GM12878 (cell line): ENCODE measurements at regions not wholly inside any gene's neighbourhood (a gene's known extent, or its start where the extent isn't known, plus 50 kb on each side); places are given as distances from the start of the nearest gene placed in this dataset.

Experiments
- ATAC-seq: fragments of 200-7000 bp; cut with Tn5 transposase; 3 replicates; pipeline ENCODE4 v1.9.1; 2020; ENCODE audit warnings: mild to moderate bottlenecking, moderate library complexity
- BruUV-seq: library from RNA; stranded (reverse); fragments of 400-500 nt; replicated peaks from 2 replicates; lab custom pipeline; 2021; lab: Mats Ljungman, UMichigan
- CTCF ChIA-PET: fragments of 300-600 bp; sonication (Branson Sonifier 250); formaldehyde crosslinking; extraction: SDS; loops from one replicate; lab custom pipeline; 2021; ENCODE audit warnings: inconsistent platforms; lab: Yijun Ruan, JAX
- POLR2A ChIA-PET: fragments of 350-600 bp; formaldehyde crosslinking; extraction: SDS; loops from one replicate; lab custom pipeline; 2021; ENCODE audit warnings: inconsistent platforms; lab: Charles Lee
- RAD21 ChIA-PET: fragments of 300-600 bp; sonication (Branson Sonifier 250); formaldehyde crosslinking; loops from one replicate; lab custom pipeline; 2023; ENCODE audit warnings: antibody characterized with exemption; ENCODE audit not compliant: unreplicated experiment; lab: Charles Lee
- SMC1A ChIA-PET: fragments of 300-600 bp; sonication (Branson Sonifier 250); formaldehyde crosslinking; loops from one replicate; lab custom pipeline; 2023; ENCODE audit not compliant: unreplicated experiment, uncharacterized antibody; lab: Charles Lee
- DNase-seq: peaks from one replicate; pipeline ENCODE4 v3.0.0-alpha.2; 2011; ENCODE audit warnings: low read depth, low spot score
- FAIRE-seq: peaks from 3 replicates; lab custom pipeline; 2011; peaks lifted over from hg19 to GRCh38; lab: Jason Lieb, UNC
- H2AFZ ChIP-seq: 2 replicates; pipeline ENCODE4 v1.6.0; 2011; ENCODE audit warnings: low read depth, low read length, control low read depth; ENCODE audit not compliant: control insufficient read depth
- H3K27ac ChIP-seq: 2 replicates; pipeline ENCODE4 v1.5.1; 2011; ENCODE audit warnings: control low read depth; ENCODE audit not compliant: control insufficient read depth, insufficient read depth
- H3K27me3 ChIP-seq, 2 experiments: replicated peaks in 1 of 2; 2 replicates each; pipeline versions ENCODE4 v1.6.0 to v1.6.1; 2011; ENCODE audit warnings: low read length in 1 of 2; ENCODE audit not compliant: control insufficient read depth in 2 of 2, insufficient read depth in 2 of 2
- H3K36me3 ChIP-seq, 2 experiments: 2 replicates each; pipeline ENCODE4 v1.5.1; 2011; ENCODE audit warnings: low read length in 1 of 2; ENCODE audit not compliant: control insufficient read depth in 2 of 2, insufficient read depth in 2 of 2
- H3K4me1 ChIP-seq: 2 replicates; pipeline ENCODE4 v1.6.1; 2011; ENCODE audit warnings: mild to moderate bottlenecking, low read length, moderate library complexity, mixed read lengths; ENCODE audit not compliant: control insufficient read depth, insufficient read depth
- H3K4me2 ChIP-seq: 2 replicates; pipeline ENCODE4 v1.6.0; 2011; ENCODE audit warnings: control low read depth; ENCODE audit not compliant: control insufficient read depth, insufficient read depth
- H3K4me3 ChIP-seq: fragments of 200-600 bp; sonication (generic); 2 replicates; pipeline ENCODE4 v1.5.1; 2016
- H3K79me2 ChIP-seq: 2 replicates; pipeline ENCODE4 v1.6.0; 2011; ENCODE audit warnings: low read length; ENCODE audit not compliant: control insufficient read depth, insufficient read depth
- H3K9ac ChIP-seq: 2 replicates; pipeline ENCODE4 v1.8.0; 2011; ENCODE audit warnings: low read length, control low read depth, mixed read lengths; ENCODE audit not compliant: control insufficient read depth, insufficient read depth
- H3K9me3 ChIP-seq: replicated peaks from 3 replicates; pipeline ENCODE4 v1.5.1; 2011; ENCODE audit warnings: mild to moderate bottlenecking, low read length; ENCODE audit not compliant: control insufficient read depth, insufficient read depth
- H4K20me1 ChIP-seq: 2 replicates; pipeline ENCODE4 v1.6.0; 2011; ENCODE audit not compliant: control insufficient read depth, insufficient read depth
- BCL3 ChIP-seq: IDR thresholded peaks from 2 replicates; pipeline ENCODE4 v1.6.1; 2011; ENCODE audit warnings: borderline replicate concordance, low read depth, mild to moderate bottlenecking, moderate library complexity, low read length; ENCODE audit not compliant: insufficient read depth, poor library complexity, severe bottlenecking
- BHLHE40 ChIP-seq, 2 experiments: fragments of 450-650 bp in 1 of 2; IDR thresholded peaks; 2 replicates each; pipeline ENCODE4 v1.6.1; 2011 to 2017; ENCODE audit warnings: low read depth in 2 of 2, borderline replicate concordance in 1 of 2, improper control_type of control experiment in 1 of 2, low read length in 1 of 2, mild to moderate bottlenecking in 1 of 2
- CHD1 ChIP-seq: IDR thresholded peaks from 2 replicates; pipeline ENCODE4 v1.6.1; 2012; ENCODE audit warnings: low read depth, low read length, improper control_type of control experiment
- CUX1 ChIP-seq: IDR thresholded peaks from 2 replicates; pipeline ENCODE4 v1.6.1; 2012; ENCODE audit warnings: improper control_type of control experiment, low read depth, low read length; ENCODE audit not compliant: insufficient replicate concordance
- E2F4 ChIP-seq: IDR thresholded peaks from 2 replicates; pipeline ENCODE4 v1.6.1; 2012; ENCODE audit warnings: low read depth, low read length, improper control_type of control experiment
- ETV6 ChIP-seq, 2 experiments: fragments of 450-650 bp in 1 of 2; IDR thresholded peaks in 1 of 2; conservative IDR thresholded peaks in 1 of 2; 2 replicates each; pipeline ENCODE4 v1.6.1; 2014; ENCODE audit warnings: antibody characterized with exemption in 1 of 2, borderline replicate concordance in 1 of 2, low read depth in 1 of 2, mild to moderate bottlenecking in 1 of 2, moderate library complexity in 1 of 2
- PML ChIP-seq: IDR thresholded peaks from 2 replicates; pipeline ENCODE4 v1.6.1; 2012; ENCODE audit warnings: low read length, inconsistent platforms
- ZBTB33 ChIP-seq: fragments of 450-650 bp; IDR thresholded peaks from 2 replicates; pipeline ENCODE4 v1.6.1; 2017; ENCODE audit warnings: mild to moderate bottlenecking
- WGBS: methylation state at CpG from one replicate; pipeline ENCODE4 v1.1.6; 2016; ENCODE audit warnings: low lambda C conversion rate; ENCODE audit not compliant: insufficient replicate concordance, insufficient coverage; ENCODE audit errors: missing lambda C conversion rate; 5-methylcytosine and 5-hydroxymethylcytosine counted together
- in situ Hi-C: fragments of 300-500 bp; cut with MboI; formaldehyde crosslinking; loops from 9 replicates; pipeline ENCODE4 v1.14.3; 2018; ENCODE audit warnings: mixed read lengths
- intact Hi-C: fragments of 100-400 bp; cut with micrococcal nuclease; formaldehyde crosslinking; loops from one replicate; pipeline ENCODE4 v1.14.2; 2022; ENCODE audit not compliant: unreplicated experiment
- TF ChIP-seq, protein P1 (sequence below): fragments of 450-650 bp; IDR thresholded peaks from 2 replicates; pipeline ENCODE4 v1.6.1; 2017; ENCODE audit warnings: mild to moderate bottlenecking, low read depth, inconsistent platforms; ENCODE audit not compliant: poor library complexity, severe bottlenecking

DNA sequence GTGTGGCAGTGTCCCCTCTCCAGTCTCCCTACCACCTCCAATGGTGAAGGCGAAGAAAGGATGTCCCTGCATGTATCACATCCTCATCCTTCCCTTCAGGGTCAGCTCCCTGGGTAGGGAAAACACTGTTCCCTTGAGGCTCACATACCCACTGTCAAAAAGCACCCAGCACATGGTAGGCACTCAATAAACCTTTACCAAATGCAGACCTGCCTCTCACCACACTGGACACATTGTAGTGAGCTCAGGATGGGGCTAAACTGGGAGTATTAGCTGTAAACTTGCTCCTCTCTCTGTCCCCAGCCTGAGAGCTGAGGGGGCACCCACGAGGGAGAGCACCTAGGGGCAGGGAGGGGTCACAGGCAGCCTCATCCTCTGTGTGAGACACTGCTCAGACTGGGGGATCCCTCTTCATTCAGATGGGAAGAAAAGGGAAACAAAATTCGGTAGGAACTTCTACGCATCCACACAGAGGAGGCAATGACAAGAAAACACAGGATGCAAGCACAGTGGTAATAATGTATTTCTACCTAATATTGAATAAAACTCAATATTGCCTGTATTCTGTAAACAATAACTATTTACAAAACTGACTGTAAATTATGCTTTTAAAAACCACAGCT is 101.6 kb upstream of the TOP3B start:
- POLR2A ChIA-PET, result no interaction called here
- intact Hi-C loops, result no loop called here
- Histone ChIP-seq H3K4me3 (no peak overlapping the region), H3K79me2 (no peaks in the 10 kb centered on the region), H3K27ac (no peak overlapping the region), H4K20me1 (no peaks in the 10 kb centered on the region), H3K4me1 (no peaks in the 10 kb centered on the region), H2AFZ (no peak overlapping the region), H3K9ac (no peak overlapping the region), H3K4me2 (no peak overlapping the region), H3K36me3 (no peaks in the 10 kb centered on the region), H3K9me3 (no peaks in the 10 kb centered on the region), H3K27me3 (no peaks in the 10 kb centered on the region)
- FAIRE-seq (no peak), DNase-seq (no peak), ATAC-seq (no peak; the same call in 1 of the 3 replicates)
- in situ Hi-C loops, result loop anchor here (5.0 kb wide), 1 partner anchor 48 kb away; no protein-coding TSS in a partner anchor
- SMC1A ChIA-PET, result interaction anchor here (0.9 to 4.1 kb wide), 6 partner anchors 14 to 50 kb away, joined by 3 to 27 read pairs (median 5); no protein-coding TSS in a partner anchor
- BruUV-seq, result no TSS peak
- CTCF ChIA-PET, result interaction anchor here (0.6 to 1.7 kb wide), 7 partner anchors 12 to 47 kb away, joined by 3 to 12 read pairs (median 6); no protein-coding TSS in a partner anchor
- RAD21 ChIA-PET, result interaction anchor here (1.0 to 2.2 kb wide), 2 partner anchors 14 to 26 kb away, joined by 4 to 12 read pairs; no protein-coding TSS in a partner anchor
- WGBS, result 32% methylated on average over 4 of the region's 4 CpGs
- TF ChIP-seq BCL3 (no peak), PML (no peak), CUX1 (no peak), E2F4 (no peak), BHLHE40 (IDR thresholded peaks at IDR 0.05; ENCODE audit: borderline replicate concordance in 1 of 2, low read depth in 2 of 2, low read length in 1 of 2) (no peak), ETV6 (conservative IDR thresholded peaks at IDR 0.05 in 1 of 2, IDR thresholded peaks at IDR 0.05 in 1 of 2; ENCODE audit: borderline replicate concordance in 1 of 2, low read depth in 1 of 2) (no peak), ZBTB33 (no peak), CHD1 (no peak)
- TF ChIP-seq, protein P1, sequence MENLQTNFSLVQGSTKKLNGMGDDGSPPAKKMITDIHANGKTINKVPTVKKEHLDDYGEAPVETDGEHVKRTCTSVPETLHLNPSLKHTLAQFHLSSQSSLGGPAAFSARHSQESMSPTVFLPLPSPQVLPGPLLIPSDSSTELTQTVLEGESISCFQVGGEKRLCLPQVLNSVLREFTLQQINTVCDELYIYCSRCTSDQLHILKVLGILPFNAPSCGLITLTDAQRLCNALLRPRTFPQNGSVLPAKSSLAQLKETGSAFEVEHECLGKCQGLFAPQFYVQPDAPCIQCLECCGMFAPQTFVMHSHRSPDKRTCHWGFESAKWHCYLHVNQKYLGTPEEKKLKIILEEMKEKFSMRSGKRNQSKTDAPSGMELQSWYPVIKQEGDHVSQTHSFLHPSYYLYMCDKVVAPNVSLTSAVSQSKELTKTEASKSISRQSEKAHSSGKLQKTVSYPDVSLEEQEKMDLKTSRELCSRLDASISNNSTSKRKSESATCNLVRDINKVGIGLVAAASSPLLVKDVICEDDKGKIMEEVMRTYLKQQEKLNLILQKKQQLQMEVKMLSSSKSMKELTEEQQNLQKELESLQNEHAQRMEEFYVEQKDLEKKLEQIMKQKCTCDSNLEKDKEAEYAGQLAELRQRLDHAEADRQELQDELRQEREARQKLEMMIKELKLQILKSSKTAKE, result no peak
